Osteocyte (in vitro differentiated cells): ENCODE measurements at regions not wholly inside any gene's neighbourhood (a gene's known extent, or its start where the extent isn't known, plus 50 kb on each side); places are given as distances from the start of the nearest gene placed in this dataset.

Experiments used
- DNase-seq: peaks from one replicate; pipeline ENCODE4 v3.0.0; 2021; ENCODE audit warnings: mixed read lengths; ENCODE audit not compliant: unreplicated experiment; ENCODE audit errors: extremely low spot score
- H3K27ac Mint-ChIP-seq: one replicate; pipeline ENCODE4 v1.8.0; 2021; ENCODE audit warnings: mild to moderate bottlenecking, mixed read lengths; ENCODE audit not compliant: unreplicated experiment
- H3K27me3 Mint-ChIP-seq: one replicate; pipeline ENCODE4 v1.8.0; 2021; ENCODE audit warnings: mixed read lengths; ENCODE audit not compliant: unreplicated experiment
- H3K36me3 Mint-ChIP-seq: one replicate; pipeline ENCODE4 v1.8.0; 2021; ENCODE audit warnings: mixed read lengths; ENCODE audit not compliant: unreplicated experiment
- H3K4me1 Mint-ChIP-seq: one replicate; pipeline ENCODE4 v1.8.0; 2021; ENCODE audit warnings: mixed read lengths; ENCODE audit not compliant: unreplicated experiment
- H3K4me3 Mint-ChIP-seq: one replicate; pipeline ENCODE4 v1.8.0; 2021; ENCODE audit warnings: mild to moderate bottlenecking, moderate library complexity, mixed read lengths; ENCODE audit not compliant: unreplicated experiment
- H3K9me3 Mint-ChIP-seq: one replicate; pipeline ENCODE4 v1.8.0; 2021; ENCODE audit warnings: mixed read lengths; ENCODE audit not compliant: unreplicated experiment
- TF ChIP-seq, protein P1 (sequence below): fragments of 200-600 bp; sonication (generic); IDR thresholded peaks from 2 replicates; pipeline ENCODE4 v1.5.0; 2021; ENCODE audit warnings: antibody characterized with exemption, mild to moderate bottlenecking, moderate library complexity

DNA sequence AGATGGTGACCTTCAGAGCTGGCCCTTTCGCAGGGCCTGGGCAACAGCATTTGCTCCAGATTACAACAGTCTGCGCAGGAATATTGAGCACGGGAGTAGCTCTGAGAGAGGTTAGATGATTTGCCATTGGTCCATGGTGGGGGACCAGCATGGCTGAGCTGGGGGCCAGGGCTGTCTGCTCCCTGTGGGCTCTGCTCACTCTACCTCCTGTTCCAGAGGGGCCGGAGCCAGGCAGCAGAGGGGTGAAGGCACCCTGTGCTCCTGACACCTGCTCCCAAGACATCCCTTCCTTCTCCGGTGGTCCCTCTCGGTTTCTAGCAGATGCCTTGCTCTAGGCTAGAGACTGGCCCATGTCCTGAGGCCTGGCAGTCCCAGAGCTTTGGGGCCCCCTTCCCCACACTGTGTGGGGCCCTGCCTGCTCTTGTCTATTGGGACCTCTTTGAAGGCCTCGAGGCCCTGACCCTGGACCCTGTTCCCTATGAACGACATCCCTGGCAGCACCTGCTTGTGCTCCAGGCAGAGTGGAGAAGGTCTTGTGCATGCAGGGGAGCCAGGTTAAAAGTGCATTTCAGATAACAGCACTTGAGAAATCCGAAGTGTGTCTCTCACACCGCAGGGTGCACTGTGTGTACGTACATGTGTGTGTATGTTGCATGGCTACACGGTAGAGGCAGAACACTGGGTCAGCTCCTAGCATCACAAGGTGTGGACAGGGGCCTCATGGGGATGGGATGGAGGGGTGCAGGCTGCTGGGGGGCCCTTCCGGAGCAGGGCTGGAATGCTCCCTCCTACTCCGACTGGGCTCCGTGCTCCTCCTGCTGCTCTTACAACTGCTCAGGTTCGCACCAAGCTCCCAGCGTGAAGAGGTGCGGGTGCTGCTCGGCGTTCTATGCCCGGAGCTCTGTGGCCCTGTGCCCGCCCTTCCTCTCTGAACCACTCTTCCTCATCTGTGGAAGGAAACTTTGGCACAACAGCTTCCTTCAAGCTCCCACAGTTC, 123.3 kb upstream of the B3GAT1 start:
- no peak overlapping the region for H3K27ac Mint-ChIP-seq
- peaks cover 3% of the 10 kb centered on the region for H3K27me3 Mint-ChIP-seq
- H3K4me1 Mint-ChIP-seq, result no peaks in the 10 kb centered on the region
- no peak overlapping the region for H3K4me3 Mint-ChIP-seq
- H3K9me3 Mint-ChIP-seq, result peaks cover 6% of the 10 kb centered on the region
- H3K36me3 Mint-ChIP-seq, result no peaks in the 10 kb centered on the region
- TF ChIP-seq, protein P1, sequence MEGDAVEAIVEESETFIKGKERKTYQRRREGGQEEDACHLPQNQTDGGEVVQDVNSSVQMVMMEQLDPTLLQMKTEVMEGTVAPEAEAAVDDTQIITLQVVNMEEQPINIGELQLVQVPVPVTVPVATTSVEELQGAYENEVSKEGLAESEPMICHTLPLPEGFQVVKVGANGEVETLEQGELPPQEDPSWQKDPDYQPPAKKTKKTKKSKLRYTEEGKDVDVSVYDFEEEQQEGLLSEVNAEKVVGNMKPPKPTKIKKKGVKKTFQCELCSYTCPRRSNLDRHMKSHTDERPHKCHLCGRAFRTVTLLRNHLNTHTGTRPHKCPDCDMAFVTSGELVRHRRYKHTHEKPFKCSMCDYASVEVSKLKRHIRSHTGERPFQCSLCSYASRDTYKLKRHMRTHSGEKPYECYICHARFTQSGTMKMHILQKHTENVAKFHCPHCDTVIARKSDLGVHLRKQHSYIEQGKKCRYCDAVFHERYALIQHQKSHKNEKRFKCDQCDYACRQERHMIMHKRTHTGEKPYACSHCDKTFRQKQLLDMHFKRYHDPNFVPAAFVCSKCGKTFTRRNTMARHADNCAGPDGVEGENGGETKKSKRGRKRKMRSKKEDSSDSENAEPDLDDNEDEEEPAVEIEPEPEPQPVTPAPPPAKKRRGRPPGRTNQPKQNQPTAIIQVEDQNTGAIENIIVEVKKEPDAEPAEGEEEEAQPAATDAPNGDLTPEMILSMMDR, result no peak
- peak; percentile 74 for DNase-seq

DNA sequence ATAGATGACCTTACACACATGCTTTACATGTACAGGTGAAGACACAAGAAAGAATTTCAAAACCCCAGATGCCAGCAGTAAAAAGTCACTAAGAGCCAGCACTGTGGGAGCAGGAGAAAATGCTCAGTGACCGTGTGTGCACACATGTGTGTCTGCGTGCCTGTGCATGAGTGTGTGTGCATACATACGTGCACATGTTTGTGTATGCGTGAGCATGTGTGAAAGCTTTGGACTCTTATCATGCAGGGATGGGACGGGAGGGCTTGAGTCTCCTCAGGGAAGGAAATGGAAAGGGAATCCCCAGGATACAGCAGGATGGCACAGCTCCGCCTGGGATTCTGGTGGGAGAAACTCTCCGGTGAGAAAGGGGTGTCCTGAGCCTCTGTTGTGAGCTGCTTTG, 121.5 kb upstream of the B3GAT1 start:
- H3K27ac Mint-ChIP-seq, result no peak overlapping the region
- no peaks in the 10 kb centered on the region for H3K36me3 Mint-ChIP-seq
- TF ChIP-seq, protein P1, result no peak
- peaks cover 3% of the 10 kb centered on the region for H3K27me3 Mint-ChIP-seq
- no peaks in the 10 kb centered on the region for H3K9me3 Mint-ChIP-seq
- H3K4me3 Mint-ChIP-seq, result no peak overlapping the region
- DNase-seq, result peak; percentile 65
- no peaks in the 10 kb centered on the region for H3K4me1 Mint-ChIP-seq

DNA sequence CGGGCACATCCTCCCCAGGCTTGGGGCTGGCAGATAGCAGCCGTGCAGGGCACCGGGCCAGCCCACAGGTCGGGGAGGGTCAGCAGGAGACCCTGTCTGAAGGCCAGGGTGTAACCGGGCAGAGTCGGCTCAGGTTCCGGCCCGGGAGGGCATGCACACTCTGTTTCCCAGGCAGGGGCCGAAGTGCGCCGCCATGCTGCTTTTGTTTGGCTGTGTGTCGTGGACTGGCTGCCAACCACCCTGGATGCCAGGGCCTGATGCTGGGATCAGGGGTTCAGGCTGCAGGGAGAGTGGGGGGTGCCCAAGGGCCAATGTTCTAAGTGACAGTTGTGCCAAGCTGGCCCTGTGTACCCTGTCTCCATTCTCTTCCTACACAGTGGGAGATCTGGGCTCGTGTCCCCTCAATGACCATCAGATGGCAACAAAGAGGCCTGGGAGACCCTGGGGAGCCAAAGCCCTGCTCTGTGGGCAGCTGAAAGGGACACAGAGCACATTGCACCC, 120.9 kb upstream of the B3GAT1 start:
- DNase-seq, result peak; percentile 82
- TF ChIP-seq, protein P1, result no peak
- H3K27me3 Mint-ChIP-seq, result no peaks in the 10 kb centered on the region

DNA sequence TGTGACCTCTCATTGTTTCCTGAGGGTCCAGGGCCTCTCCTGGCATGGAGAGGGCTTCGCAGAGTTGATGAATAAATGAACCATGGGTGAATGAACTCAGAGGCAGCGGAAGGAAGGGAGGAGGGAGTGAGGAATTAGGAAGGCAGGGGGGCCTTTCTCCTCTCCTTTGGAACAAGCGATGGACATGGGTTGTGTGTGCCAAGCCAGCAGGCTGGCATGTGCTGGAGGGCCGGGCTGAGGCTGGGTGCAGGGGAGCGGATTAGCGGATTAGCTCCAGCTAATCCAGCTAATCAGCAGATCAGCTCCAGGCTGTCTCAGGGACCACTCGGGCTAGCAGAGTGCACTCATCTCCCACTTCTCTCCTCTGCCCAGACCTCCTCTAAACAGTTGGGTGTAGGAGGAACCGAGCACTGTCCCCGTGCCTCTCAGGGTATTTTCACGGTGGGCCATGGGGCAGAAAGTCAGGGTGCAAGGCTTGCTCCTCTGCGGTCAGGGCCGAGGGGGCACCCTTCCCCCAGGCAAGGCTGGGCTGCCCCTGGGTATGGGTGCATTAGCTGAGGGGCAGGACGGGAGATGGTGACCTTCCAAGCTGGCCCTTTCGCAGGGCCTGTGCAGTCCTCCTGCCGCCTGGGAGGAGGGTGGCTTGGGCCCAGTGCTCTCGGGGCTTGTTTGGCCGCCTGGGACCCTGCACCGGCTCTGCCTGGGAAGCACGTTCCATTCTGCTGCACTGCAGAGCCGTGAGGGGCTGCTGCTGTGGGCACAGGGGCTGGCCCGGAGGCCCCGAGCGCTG, 120.3 kb upstream of the B3GAT1 start:
- TF ChIP-seq, protein P1, result no peak

More for the DNA sequence above, 120.9 kb upstream of the B3GAT1 start:
- H3K27ac Mint-ChIP-seq, result no peak overlapping the region
- no peaks in the 10 kb centered on the region for H3K36me3 Mint-ChIP-seq
- no peaks in the 10 kb centered on the region for H3K4me1 Mint-ChIP-seq
- H3K4me3 Mint-ChIP-seq, result no peak overlapping the region
- H3K9me3 Mint-ChIP-seq, result no peaks in the 10 kb centered on the region

More for the DNA sequence above, 120.3 kb upstream of the B3GAT1 start:
- Mint-ChIP-seq H3K9me3 (no peaks in the 10 kb centered on the region), H3K27me3 (no peaks in the 10 kb centered on the region), H3K4me1 (no peaks in the 10 kb centered on the region), H3K36me3 (no peaks in the 10 kb centered on the region), H3K4me3 (no peak overlapping the region), H3K27ac (no peak overlapping the region)
- DNase-seq, result peak; percentile 79
